NOMO-1 treated with DMSO at 0.1 percent for 48 hours (cell line): ENCODE measurements at regions not wholly inside any gene's neighbourhood (a gene's known extent, or its start where the extent isn't known, plus 50 kb on each side); places are given as distances from the start of the nearest gene placed in this dataset.

Experiments
- DNase-seq: peaks from one replicate; lab custom pipeline; 2025; ENCODE audit not compliant: unreplicated experiment; lab: John Stamatoyannopoulos, UW

DNA sequence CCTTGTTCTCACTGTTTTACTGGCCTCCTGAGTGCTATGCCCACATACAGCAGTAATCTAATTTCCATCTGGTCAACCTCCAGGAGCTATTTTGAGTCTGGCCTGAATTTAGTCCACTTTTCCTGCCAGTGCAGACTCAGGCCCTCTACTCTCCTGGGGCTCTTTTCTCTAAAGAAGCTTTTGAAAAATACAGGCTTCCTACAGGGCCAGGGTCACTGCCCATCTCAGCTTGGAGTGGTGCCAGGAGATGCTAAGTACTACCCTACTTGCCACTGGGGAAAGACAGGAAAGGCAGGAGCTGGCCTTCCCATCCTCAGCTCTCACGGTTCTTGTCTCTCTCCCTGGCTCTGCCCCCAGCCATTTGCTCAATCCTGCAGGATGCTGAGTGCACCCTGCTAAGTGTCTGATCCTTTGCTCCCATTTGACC, 101.7 kb upstream of the SERP2 start:
- no peak for DNase-seq

DNA sequence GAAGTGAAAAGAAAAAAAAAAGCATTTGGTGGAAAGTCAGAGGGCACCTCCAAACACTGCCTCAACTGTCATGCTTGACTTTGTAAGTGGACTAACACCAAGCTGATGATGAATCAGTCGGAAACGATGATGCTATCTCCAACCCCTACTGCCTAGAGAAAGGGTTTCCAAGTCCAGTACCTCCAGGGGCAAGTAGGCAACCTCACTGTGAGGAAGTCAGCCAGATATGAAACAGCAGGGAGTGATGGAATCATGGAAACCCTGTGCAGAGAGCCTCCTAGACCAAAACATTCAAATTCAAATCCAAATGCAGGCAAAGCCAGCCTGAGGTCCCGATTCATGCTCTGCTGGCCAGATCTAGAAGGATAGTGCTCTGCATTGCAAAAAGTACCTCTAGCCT, 100.9 kb upstream of the SERP2 start:
- no peak for DNase-seq

DNA sequence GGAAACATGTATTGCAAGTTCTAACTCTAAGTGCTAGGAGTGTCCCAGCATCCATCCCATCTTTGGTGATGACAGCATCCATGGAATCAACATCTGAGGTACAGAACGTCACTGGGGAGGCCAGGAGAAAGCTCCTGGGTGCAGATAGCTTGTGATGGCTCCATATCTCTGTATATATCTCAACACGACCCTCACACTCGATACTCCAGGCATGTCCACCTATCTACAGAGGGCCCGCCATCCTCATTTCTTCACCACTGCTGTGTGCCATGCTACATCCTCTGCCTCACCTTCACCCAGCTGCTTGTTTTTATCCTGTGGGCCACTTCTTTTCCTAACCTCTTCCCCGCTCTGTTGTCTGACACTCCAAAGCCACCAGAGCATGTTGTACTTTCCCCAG, 100.4 kb upstream of the SERP2 start:
- no peak for DNase-seq

DNA sequence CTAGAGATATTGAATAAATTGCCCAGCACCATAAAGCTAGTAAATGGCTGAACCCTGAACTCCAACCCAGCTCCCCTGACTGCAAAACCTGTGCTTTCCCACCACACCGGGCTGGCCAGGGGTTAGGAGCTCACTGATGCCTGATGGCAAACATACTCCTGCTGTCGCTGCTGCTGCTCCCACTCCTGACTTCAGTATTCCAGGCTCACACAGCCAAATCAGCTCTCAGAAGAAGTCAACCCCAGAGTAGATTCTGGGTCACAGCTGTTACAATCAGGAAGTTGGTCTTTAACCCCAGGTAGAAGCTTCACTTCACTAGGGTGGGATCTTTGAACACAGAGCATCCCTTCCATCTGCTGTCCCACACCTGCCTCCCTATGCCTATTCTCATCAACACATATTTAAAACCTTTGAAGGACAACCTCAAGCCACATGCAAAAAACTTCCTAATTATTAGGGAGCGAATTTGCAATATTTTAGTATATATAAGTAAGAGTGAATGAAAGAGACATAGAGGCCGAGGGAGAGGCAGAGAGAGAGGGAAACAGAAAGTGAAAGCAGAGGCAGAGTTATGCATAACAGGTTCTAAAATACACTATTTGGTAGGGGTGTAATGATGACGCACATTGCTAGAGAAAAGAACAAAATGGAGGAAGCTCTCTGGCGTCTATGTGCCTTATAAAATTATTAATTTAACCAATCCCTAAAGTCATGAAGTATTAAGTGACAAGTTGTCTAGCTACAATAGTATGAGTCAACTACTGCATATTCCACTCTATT, 99.4 kb upstream of the SERP2 start:
- DNase-seq = peak; percentile 44

DNA sequence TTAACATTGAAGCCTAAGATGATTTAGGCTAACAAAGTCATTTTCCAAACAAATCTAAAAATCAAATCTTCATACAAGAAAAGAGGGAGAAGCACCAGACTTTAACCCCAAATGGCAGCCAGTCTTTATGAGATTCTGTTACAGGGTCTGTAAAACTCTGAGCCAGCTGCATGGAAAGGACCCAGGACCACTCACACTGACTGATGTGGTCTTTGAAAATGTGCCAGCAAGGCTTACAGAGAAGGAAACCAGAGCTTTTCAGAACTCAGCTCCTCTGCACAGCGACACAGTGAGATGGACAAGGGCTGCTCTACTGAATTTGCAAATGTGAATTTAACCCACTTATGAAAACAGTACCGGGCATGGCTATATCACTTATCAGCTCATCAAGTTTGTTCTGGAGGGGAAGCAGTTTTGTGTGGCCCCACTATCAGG, 98.8 kb upstream of the SERP2 start:
- no peak for DNase-seq

DNA sequence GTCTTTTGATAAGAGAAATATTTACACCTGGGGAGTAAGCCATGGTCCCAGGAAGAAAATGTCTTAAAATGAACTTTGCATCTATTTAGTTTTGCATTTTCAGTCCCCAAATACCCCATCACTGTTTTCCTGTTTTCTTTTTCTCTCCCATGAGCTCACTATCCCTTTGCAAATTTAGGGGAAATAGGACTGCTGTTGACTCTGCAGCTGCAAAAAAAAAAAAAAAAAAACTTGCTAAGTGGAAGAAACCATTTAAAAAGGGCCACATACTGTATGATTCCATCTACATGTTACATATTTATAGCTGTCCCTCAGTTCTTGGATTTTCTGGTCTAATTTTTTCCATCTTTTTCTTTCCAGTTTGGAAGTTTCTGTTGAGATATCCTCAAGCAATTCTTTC, 98.2 kb upstream of the SERP2 start:
- DNase-seq = no peak

DNA sequence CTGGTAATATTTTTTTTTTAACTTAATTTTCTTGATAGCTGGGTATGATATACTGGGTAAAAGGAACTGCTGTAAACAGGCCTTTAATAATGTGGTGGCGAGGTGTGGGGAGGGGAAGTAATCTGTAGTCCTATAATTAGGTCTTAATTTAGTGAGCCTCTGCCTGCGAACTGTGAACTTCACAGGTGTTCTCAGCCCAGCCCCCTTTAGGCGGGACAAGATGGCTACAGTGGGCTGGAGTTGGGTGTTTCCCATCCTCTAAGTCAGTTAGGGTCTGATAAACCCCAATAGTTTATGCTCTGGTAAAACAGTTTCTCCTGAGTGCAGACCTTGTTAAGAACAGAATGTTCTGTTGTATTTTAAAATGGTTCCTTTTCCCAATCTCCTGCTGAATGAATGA, 97.6 kb upstream of the SERP2 start:
- DNase-seq = no peak

DNA sequence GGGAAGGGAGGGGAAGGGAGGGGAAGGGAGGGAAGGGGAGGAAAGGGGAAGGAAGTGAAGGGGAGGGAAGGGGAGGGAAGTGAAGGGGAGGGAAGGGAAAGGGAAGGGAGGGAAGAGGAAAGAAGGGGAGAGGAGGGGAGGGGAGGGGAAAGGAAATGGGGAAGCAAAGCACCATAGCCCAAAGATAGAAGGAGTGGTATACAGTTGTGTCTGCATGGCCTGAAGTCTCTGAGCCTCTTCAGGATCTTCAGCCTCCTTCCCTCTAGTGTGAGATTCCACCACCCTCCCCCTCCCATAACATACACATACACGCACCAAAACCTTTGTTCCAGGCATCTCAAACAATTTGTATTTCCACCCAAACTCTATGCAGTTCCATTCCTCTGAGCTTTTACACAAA, 96.2 kb upstream of the SERP2 start:
- DNase-seq = no peak

DNA sequence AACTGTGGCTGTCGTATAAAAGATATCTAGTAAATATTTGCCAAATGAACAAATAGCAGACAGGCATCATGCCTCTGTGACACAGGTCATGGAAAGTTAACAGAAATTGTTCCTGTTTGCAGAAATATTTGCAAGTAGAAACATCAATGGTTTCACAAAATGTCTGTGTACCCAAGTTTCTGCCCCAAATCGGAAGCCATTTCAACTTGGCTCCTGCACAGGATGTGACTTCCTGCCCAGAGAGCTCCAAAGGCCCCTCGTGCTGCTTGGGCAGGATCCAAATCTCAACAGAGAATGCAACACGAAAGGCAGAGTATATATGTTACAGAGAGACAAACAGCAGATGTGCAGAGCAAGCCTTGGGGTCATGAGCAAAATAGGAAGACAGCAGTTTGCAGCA, 95.5 kb upstream of the SERP2 start:
- no peak for DNase-seq

DNA sequence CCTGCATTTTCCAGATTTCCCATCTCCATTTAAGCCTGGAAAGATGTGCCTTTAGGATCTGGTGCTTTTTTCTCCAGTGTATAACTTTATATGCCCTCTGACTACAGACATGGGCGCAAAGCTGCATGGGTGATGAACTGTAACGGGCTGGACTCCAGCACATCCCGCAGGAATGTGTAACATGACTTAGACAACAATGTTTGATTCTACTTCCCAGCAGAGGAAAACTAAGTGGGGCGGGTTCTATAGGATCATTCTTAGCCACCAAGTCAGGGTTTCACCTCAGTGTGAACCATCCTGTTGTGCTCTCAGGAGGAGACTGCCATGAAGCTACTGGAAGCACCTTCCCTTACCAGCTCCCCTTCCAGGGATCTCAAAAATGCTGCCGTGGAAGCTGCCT, 93.2 kb upstream of the SERP2 start:
- DNase-seq = no peak

DNA sequence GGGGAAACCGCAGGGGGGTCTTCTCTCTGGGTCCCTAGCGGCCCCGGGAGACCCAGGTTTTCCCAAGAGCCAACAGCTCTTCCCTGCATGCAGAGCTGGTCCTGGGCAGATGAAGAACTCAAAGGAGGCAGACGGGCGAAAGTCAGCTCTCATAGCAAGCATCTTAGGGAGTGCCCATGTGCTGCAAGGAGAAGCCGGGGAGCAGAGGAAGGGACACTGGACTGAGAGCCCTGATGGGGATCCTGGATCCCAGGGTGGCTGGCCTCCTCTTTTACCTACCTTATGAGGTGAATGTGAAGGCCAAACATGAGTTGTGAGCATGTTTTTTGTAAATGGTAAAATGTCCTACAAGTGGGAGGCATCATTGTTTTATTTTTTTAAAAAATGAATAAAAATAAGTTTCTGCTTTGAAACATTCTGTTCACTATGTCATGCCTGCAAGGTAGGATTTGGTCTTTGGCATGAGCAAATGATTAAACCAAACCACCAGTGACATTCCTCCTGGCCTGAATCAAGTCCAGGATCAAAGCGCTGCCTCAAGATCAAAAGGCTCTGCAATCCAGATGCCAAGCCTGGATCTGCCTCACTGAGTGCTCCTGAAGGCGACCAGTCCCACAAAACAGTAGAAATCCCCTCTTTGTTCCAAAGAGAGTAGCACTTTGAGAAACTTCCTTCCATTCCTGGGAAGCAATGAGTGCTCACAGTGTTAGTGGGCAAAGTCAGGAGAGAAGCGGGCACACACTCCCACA, 92.2 kb upstream of the SERP2 start:
- DNase-seq = no peak

DNA sequence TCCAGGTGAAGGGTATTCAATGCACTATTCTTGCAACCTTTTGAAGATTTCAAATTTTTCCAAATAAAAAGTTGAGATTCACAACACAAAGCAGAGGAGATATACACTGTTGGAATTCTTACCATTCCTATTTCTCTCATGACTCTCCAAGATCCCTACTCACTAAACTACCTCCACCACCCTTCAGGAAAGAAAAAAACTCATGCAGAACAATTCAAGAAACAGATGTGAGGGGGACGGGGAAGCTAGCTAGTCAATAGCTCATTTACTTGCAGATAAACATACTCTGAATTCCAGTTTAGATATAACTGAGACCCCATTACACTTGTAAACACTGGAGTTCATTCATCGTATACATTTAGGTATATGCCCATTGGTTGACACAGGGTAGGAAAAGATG, 90.0 kb upstream of the SERP2 start:
- no peak for DNase-seq

DNA sequence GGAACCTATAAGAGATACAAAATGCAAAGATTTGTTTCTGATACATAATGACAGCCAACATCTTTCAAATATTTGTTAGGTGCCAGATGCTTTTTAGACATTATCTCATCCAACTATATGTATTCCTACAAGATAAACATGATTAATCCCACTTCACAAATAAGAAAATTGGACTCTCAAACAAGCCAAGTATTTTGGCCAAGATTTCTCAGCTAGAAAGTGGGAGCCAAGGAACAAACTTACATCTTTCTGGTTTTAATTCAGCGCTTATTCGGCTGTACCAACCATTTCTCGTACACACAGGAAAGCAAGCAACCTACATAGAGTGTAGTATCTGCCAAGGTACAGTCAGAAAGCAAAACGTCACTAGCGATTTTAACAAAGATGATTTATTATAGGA, 85.7 kb upstream of the SERP2 start:
- no peak for DNase-seq

DNA sequence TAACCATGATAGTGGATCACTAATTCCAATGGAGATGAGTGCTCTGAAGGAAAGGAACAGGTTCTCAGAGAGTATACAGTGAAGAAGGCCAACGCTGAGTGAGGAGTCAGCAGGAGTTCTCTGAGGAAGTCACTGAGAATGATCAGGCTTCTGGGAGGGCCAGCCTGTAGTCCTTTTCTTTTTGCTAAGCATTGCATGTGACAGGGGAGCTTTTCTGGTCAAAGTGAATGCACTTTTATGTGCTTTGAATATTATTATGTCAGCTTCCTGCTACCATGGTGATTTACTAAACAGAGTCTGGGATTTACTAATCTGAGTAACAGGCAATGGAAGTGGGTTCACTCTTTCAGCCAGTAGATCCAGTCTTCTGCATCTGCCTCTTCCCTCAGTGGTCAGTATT, 81.1 kb upstream of the SERP2 start:
- no peak for DNase-seq

DNA sequence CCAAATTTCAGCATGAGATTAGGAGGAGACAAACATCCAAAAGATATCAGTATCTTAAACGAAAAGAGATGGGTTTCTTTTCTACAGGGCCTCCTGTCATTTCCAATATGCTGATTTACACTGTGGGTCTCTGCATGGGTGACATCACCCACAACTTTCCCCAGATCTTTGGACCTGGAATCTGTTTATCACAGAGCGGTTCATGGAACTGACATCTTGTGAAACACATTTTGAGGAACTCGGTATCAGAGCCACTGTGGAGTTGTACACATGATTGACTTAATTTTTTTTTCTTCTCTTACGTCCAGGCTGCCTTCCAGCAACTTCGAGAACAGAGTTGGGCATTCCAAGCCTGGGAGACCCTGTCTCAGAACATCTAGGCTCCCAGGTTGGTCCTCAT, 80.2 kb upstream of the SERP2 start:
- no peak for DNase-seq

DNA sequence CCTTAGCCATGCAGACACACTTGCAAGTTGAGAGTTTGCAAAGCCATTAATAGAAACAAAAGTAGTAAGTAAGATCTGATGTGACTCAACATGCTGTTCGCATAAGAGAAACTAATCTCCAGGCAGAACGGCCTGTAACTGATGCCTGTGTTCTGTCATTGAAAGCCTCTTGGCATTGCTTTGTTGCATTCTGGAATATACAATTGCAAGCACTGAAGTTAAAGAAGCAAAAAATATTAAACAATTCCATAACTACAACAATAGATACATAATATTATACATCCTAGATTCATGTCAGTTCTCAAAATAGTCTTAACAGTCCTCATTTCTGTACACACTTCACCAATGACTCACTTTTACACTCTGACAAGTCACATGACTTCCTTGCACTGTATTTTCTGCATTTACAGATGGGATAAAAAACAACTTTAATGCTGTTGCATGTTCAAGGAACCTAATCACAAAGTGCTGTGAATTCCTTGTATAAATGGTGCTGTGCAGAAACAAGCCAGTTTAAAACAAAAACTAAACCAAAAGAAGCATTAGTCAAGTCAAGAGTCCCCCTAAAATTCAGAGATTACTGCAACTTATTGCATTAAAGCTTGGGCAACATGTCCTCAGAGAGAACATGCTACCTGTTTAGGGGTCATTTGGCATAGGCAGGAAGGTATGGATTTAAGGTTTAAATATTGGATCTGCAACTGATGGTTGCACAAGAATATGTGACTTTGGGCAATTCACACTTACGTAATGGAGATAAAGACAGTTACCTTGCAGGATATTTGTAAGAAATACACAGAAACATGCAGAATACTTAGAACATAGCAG, 79.5 kb upstream of the SERP2 start:
- DNase-seq = no peak

DNA sequence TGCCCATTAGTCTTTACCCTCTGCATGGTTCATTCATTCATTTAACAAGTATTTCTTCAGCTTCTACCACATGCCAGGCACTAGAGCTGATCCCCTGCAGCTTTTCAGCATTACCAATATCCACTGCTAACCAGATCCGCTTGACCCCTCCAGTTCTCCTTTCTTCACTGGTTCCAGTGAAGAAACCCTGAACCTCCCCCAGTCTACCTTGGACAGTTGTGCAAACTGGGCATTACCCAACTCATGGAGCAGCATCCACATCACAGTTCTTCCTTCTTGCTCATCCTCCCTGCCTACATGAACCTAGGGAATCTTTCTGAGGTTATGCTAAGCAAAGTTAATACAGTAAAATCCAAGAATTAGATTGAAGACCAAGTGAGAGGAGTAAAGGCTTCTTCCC, 78.7 kb upstream of the SERP2 start:
- no peak for DNase-seq

DNA sequence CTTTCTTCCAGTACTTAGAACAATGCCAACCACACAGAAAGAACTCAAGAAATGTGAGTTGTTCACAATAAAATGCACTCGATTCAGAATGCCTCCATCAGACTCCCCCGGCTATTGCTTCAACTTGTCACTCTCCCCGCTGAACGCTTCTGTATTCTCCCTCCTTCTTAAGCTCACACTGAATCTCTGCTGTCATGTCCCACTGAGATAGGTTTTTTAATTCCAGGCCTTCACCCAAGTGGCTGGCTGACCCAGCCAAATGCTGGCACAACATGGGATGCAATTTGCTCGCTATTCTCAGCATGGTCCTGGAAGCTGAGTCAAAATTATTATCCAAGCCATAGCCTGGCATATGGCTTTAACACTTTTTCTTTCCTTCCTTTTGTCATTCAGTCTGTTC, 76.8 kb upstream of the SERP2 start:
- DNase-seq = no peak

DNA sequence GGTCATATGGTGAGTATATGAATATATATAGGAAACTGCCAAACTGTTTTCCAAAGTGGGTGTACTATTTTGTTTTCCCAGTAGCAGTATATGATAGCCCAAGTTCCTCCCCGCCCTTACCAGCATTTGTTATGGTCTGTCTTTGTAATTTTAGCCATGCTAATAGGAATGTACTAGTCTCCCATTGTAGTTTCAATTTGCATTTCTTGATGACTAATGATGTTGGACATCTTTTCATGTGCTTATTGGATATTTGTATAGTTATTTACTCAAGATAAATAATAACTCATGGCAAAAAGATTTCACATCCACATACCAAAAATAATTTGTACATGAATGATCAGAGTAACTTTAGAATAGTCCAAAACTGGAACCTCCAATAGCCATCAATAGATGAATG, 75.3 kb upstream of the SERP2 start:
- DNase-seq = no peak

DNA sequence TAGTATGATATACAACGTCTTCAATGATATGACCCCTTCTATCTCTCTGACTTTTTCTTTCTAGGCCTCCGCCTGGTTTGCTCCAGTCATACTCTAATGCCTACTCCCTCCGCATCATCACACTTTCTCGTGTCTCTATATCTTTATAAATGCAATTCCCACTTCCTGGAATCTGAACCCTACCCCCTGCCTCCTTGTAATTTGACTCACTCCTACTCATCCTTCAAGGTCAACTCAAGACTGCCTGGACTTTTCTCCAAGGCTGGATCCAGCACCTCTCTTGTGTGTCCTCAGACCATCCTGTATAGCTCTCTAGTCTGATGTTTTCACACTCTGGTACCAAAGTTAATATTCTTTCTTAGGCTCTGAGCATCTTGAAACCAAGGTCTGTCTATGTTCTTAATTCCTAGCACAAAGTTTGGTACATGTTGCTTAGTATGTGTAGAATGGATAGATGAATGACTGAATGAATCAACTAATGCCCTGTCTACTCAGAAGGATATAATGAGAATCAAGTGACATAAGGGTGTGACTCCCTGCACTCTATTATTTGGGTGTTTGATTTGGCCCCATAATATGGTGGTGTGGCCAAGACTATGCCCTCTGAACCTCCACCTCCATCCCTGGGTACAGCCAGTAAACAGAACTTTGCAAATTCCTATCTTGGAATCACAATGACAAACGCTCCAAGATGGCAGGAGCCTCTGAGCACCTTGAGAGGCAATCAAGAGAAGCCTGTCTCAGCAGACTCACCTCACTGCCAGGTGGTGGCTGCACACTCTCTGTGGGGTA, 74.3 kb upstream of the SERP2 start:
- no peak for DNase-seq
